GM12891 (cell line): ENCODE measurements at regions not wholly inside any gene's neighbourhood (a gene's known extent, or its start where the extent isn't known, plus 50 kb on each side); places are given as distances from the start of the nearest gene placed in this dataset.

Experiments used
- POLR2AphosphoS5 ChIP-seq: IDR thresholded peaks from 2 replicates; pipeline ENCODE4 v1.6.1; 2011; ENCODE audit warnings: low read depth, low read length, control low read depth
- TAF1 ChIP-seq: IDR thresholded peaks from 2 replicates; pipeline ENCODE4 v1.6.1; 2011; ENCODE audit warnings: low read depth, low read length, control low read depth

DNA sequence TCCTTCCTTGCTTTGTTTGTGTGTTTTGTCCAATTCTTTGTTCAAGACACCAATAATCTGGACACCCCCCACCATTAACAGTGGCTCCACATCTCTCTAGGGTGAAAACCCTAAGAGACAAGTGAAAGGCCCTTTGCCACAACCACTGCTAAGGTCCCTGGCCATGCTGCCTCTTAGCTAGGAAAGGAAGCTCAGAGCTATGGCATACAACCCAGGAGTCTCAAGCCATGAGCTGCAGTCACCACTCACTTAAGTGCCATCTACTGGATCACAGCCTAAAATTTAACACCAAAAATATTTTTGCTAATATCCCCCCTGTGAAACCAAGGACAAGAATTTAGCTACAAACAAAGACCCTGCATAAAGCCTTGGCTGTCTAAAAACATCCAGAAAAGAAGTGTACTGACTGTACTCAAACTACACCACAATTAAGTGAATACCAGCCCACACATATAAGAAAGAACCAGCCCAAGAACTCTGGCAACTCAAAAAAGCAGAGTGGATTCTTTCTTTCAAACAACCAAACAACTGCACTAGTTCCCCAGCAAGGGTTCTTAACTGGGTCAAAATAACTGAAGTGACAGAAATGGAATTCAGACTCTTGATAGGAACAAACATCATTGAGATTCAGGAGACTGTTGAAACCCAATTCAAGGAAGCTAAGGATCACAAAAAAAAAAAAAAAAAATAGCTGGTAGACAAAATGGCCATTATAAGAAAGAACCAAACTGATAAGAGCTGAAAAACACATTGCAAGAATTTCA lies 130.1 kb upstream of the GALNT5 start:
- TF ChIP-seq POLR2AphosphoS5 (no peak), TAF1 (no peak)
